ENCODE measurements at regions not wholly inside any gene's neighbourhood (a gene's known extent, or its start where the extent isn't known, plus 50 kb on each side); places are given as distances from the start of the nearest gene placed in this dataset.

GRCh38 chr14:83860631-83861155 lies 1669.3 kb upstream of the FLRT2 start:
- Histone ChIP-seq H3K4me1 (ENCODE audit: control insufficient read depth, insufficient read depth, low read length) (no peaks in the 10 kb centered on the region), H3K27ac (ENCODE audit: low read depth, low read length) (no peak overlapping the region), H3K9me3 (ENCODE audit: control insufficient read depth, insufficient read depth, low read length) (no peaks in the 10 kb centered on the region), H3K36me3 (ENCODE audit: control insufficient read depth, insufficient read depth, low read length) (no peaks in the 10 kb centered on the region), H3K4me3 (ENCODE audit: low read depth, low read length) (no peak overlapping the region), H3K27me3 (ENCODE audit: control insufficient read depth, insufficient read depth, low read length) (no peaks in the 10 kb centered on the region)
- 100% methylated on average over 2 of the region's 5 CpGs for WGBS (ENCODE audit: insufficient coverage)
- no peak for DNase-seq (ENCODE audit: low read depth in 4 of 6, low spot score in 6 of 6)

GRCh38 chr14:83863042-83863774 lies 1666.7 kb upstream of the FLRT2 start:
- Histone ChIP-seq H3K9me3 (ENCODE audit: control insufficient read depth, insufficient read depth, low read length) (no peaks in the 10 kb centered on the region), H3K36me3 (ENCODE audit: control insufficient read depth, insufficient read depth, low read length) (no peaks in the 10 kb centered on the region), H3K27ac (ENCODE audit: low read depth, low read length) (no peak overlapping the region), H3K4me1 (ENCODE audit: control insufficient read depth, insufficient read depth, low read length) (no peaks in the 10 kb centered on the region), H3K27me3 (ENCODE audit: control insufficient read depth, insufficient read depth, low read length) (no peaks in the 10 kb centered on the region), H3K4me3 (ENCODE audit: low read depth, low read length) (no peak overlapping the region)
- DNase-seq (ENCODE audit: low read depth in 4 of 6, low spot score in 6 of 6): peak in 1 of 6 donors; percentile 28
- no CpG with 5 or more reads among the region's 3 CpGs for WGBS (ENCODE audit: insufficient coverage)

- DNase-seq (ENCODE audit: low read depth in 4 of 6, low spot score in 6 of 6): peak in 2 of 6 donors; percentile 34 to 82
- WGBS (ENCODE audit: insufficient coverage): 100% methylated on average over 3 of the region's 5 CpGs
- Histone ChIP-seq H3K9me3 (ENCODE audit: control insufficient read depth, insufficient read depth, low read length) (no peaks in the 10 kb centered on the region), H3K36me3 (ENCODE audit: control insufficient read depth, insufficient read depth, low read length) (no peaks in the 10 kb centered on the region), H3K27me3 (ENCODE audit: control insufficient read depth, insufficient read depth, low read length) (no peaks in the 10 kb centered on the region), H3K4me1 (ENCODE audit: control insufficient read depth, insufficient read depth, low read length) (no peaks in the 10 kb centered on the region), H3K27ac (ENCODE audit: low read depth, low read length) (no peak overlapping the region), H3K4me3 (ENCODE audit: low read depth, low read length) (no peak overlapping the region)
These were observed 1665.8 kb upstream of the FLRT2 start for GRCh38 chr14:83864106-83864505.

GRCh38 chr14:83867566-83868225 lies 1662.2 kb upstream of the FLRT2 start:
- 40% methylated on average over 2 of the region's 5 CpGs for WGBS (ENCODE audit: insufficient coverage)
- Histone ChIP-seq H3K9me3 (ENCODE audit: control insufficient read depth, insufficient read depth, low read length) (no peaks in the 10 kb centered on the region), H3K27ac (ENCODE audit: low read depth, low read length) (no peak overlapping the region), H3K36me3 (ENCODE audit: control insufficient read depth, insufficient read depth, low read length) (no peaks in the 10 kb centered on the region), H3K4me1 (ENCODE audit: control insufficient read depth, insufficient read depth, low read length) (no peaks in the 10 kb centered on the region), H3K4me3 (ENCODE audit: low read depth, low read length) (no peak overlapping the region), H3K27me3 (ENCODE audit: control insufficient read depth, insufficient read depth, low read length) (no peaks in the 10 kb centered on the region)
- peak in 2 of 6 donors; percentile 66 to 68 for DNase-seq (ENCODE audit: low read depth in 4 of 6, low spot score in 6 of 6)

- 80% methylated on average over 1 of the region's 2 CpGs for WGBS (ENCODE audit: insufficient coverage)
- Histone ChIP-seq H3K27ac (ENCODE audit: low read depth, low read length) (no peak overlapping the region), H3K36me3 (ENCODE audit: control insufficient read depth, insufficient read depth, low read length) (no peaks in the 10 kb centered on the region), H3K27me3 (ENCODE audit: control insufficient read depth, insufficient read depth, low read length) (no peaks in the 10 kb centered on the region), H3K9me3 (ENCODE audit: control insufficient read depth, insufficient read depth, low read length) (no peaks in the 10 kb centered on the region), H3K4me1 (ENCODE audit: control insufficient read depth, insufficient read depth, low read length) (no peaks in the 10 kb centered on the region), H3K4me3 (ENCODE audit: low read depth, low read length) (no peak overlapping the region)
- DNase-seq (ENCODE audit: low read depth in 4 of 6, low spot score in 6 of 6): peak in 1 of 6 donors; percentile 69
These were observed 1659.2 kb upstream of the FLRT2 start for GRCh38 chr14:83870546-83871270.

- Histone ChIP-seq H3K9me3 (ENCODE audit: control insufficient read depth, insufficient read depth, low read length) (no peaks in the 10 kb centered on the region), H3K36me3 (ENCODE audit: control insufficient read depth, insufficient read depth, low read length) (no peaks in the 10 kb centered on the region), H3K4me1 (ENCODE audit: control insufficient read depth, insufficient read depth, low read length) (no peaks in the 10 kb centered on the region), H3K4me3 (ENCODE audit: low read depth, low read length) (no peak overlapping the region), H3K27me3 (ENCODE audit: control insufficient read depth, insufficient read depth, low read length) (no peaks in the 10 kb centered on the region), H3K27ac (ENCODE audit: low read depth, low read length) (no peak overlapping the region)
- DNase-seq (ENCODE audit: low read depth in 4 of 6, low spot score in 6 of 6): peak in 2 of 6 donors; percentile 10 to 53
- 56% methylated on average over 2 of the region's 3 CpGs for WGBS (ENCODE audit: insufficient coverage)
These were observed 1656.3 kb upstream of the FLRT2 start for GRCh38 chr14:83873669-83874068.

- H3K36me3 ChIP-seq (ENCODE audit: control insufficient read depth, insufficient read depth, low read length): no peaks in the 10 kb centered on the region
- H3K9me3 ChIP-seq (ENCODE audit: control insufficient read depth, insufficient read depth, low read length): no peaks in the 10 kb centered on the region
- H3K4me3 ChIP-seq (ENCODE audit: low read depth, low read length): no peak overlapping the region
- 100% methylated on average over 1 of the region's 1 CpG for WGBS (ENCODE audit: insufficient coverage)
- H3K4me1 ChIP-seq (ENCODE audit: control insufficient read depth, insufficient read depth, low read length): no peaks in the 10 kb centered on the region
- H3K27me3 ChIP-seq (ENCODE audit: control insufficient read depth, insufficient read depth, low read length): no peaks in the 10 kb centered on the region
- no peak overlapping the region for H3K27ac ChIP-seq (ENCODE audit: low read depth, low read length)
- no peak for DNase-seq (ENCODE audit: low read depth in 4 of 6, low spot score in 6 of 6)
These were observed 1655.3 kb upstream of the FLRT2 start for GRCh38 chr14:83874662-83875061.

GRCh38 chr14:83883732-83884131 lies 1646.2 kb upstream of the FLRT2 start:
- WGBS (ENCODE audit: insufficient coverage): no CpG with 5 or more reads among the region's 1 CpG
- no peaks in the 10 kb centered on the region for H3K4me1 ChIP-seq (ENCODE audit: control insufficient read depth, insufficient read depth, low read length)

GRCh38 chr14:83885837-83886293 lies 1644.1 kb upstream of the FLRT2 start:
- Histone ChIP-seq H3K27me3 (ENCODE audit: control insufficient read depth, insufficient read depth, low read length) (no peaks in the 10 kb centered on the region), H3K4me1 (ENCODE audit: control insufficient read depth, insufficient read depth, low read length) (no peaks in the 10 kb centered on the region), H3K36me3 (ENCODE audit: control insufficient read depth, insufficient read depth, low read length) (no peaks in the 10 kb centered on the region), H3K9me3 (ENCODE audit: control insufficient read depth, insufficient read depth, low read length) (no peaks in the 10 kb centered on the region), H3K4me3 (ENCODE audit: low read depth, low read length) (no peak overlapping the region), H3K27ac (ENCODE audit: low read depth, low read length) (no peak overlapping the region)
- DNase-seq (ENCODE audit: low read depth in 4 of 6, low spot score in 6 of 6): no peak
- WGBS (ENCODE audit: insufficient coverage): no CpG with 5 or more reads among the region's 4 CpGs

More at GRCh38 chr14:83883732-83884131, 1646.2 kb upstream of the FLRT2 start:
- DNase-seq (ENCODE audit: low read depth in 4 of 6, low spot score in 6 of 6): no peak
- Histone ChIP-seq H3K4me3 (ENCODE audit: low read depth, low read length) (no peak overlapping the region), H3K27ac (ENCODE audit: low read depth, low read length) (no peak overlapping the region), H3K27me3 (ENCODE audit: control insufficient read depth, insufficient read depth, low read length) (no peaks in the 10 kb centered on the region), H3K36me3 (ENCODE audit: control insufficient read depth, insufficient read depth, low read length) (no peaks in the 10 kb centered on the region), H3K9me3 (ENCODE audit: control insufficient read depth, insufficient read depth, low read length) (no peaks in the 10 kb centered on the region)
